Activated CD4-positive, alpha-beta T cell treated with anti-CD3 and anti-CD28 coated beads for 4 hours (primary cell): ENCODE measurements at regions not wholly inside any gene's neighbourhood (a gene's known extent, or its start where the extent isn't known, plus 50 kb on each side); places are given as distances from the start of the nearest gene placed in this dataset.
A peak's percentile ranks its signal among the peaks of the same experiment; 100 is the strongest.
"Not testable (repeated sequence)": the region's sequence is repeated elsewhere in the genome, so short reads cannot be mapped to it uniquely, and the experiment has no call there.

Experiments used
- DNase-seq, 2 donors: peaks; one replicate each; pipeline ENCODE4 v3.0.0-alpha.2; 2020

DNA sequence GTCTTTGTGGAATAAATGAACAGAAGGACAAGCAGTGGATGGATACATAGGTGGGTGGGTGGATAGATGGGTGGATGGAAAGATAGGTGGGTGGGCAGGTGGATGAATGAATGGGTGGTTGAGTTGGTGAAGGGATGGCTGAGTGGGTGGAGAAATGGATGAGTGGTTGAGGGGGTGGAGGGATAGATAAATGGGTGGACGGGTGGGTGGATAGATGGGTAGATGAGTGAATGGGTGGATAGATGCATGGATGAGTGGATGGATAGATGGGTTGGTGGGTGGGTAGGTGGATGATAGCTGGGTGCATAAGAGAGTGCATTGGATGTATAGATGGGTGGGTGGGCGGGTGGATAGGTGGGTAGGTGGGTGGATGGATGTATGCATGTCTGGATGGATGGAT lies 63.5 kb downstream of the UNC93B1 start:
- not testable (repeated sequence) for DNase-seq

GRCh38 chr11:67938964-67939363 lies 64.9 kb downstream of the UNC93B1 start:
- DNase-seq: not testable (repeated sequence)

DNA sequence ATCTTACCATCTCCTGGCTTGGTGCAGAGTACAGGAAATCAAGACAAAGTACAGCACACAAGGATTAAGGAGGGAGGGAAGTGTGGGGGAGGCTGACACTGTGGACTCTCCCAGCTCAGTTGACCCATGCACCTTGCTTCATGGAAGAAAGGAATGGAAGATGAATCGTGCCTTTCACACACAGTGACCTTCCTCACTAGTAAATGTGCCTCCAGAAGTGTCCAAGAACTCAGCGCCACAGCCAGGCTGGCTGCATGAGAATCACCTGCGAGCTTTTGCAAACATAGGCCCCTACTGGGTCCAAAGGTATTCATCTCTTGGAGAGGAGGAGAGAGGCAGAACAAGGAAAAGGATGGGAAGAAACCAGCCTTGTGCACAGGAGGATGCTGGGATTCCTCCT lies 65.5 kb downstream of the UNC93B1 start:
- not testable (repeated sequence) for DNase-seq

DNA sequence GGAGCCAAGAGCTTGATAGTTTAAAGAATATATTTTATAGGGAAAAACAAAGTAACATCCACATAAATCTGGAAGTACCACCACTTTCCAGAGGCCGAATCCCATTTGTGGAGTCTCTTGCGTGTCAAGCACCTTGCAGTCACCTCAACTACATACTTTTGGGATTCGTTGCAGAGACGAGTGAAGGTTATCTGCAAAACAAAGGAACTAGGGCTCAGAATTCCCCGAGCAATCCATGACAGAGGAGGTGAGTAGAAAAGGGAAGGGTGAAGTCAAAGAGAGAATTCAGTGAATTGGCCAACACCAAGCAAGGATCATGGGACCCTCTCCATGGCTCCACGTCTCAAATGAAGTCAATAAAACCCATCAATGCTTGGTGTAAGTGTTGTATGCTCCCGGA lies 80.3 kb downstream of the UNC93B1 start:
- DNase-seq: not testable (repeated sequence)

GRCh38 chr11:67920546-67920945 lies 83.4 kb downstream of the UNC93B1 start:
- DNase-seq: peak; percentile 16 to 22

DNA sequence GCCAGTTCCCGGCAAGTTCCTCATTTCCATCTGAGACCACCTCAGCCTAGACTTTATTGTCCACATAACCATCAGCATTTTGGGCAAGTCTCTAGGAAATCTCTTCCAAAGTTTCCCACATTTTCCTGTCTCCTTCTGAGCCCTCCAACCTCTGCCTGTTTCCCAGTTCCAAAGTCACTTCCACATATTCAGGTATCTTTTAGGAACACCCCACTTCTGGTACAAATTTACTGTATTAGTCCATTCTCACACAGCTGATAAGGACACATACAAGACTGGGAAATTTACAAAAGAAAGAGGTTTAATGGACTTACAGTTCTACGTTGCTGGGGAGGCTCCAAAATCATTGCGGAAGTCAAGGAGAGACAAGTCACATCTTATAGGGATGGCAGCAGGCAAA lies 91.7 kb downstream of the UNC93B1 start:
- DNase-seq: not testable (repeated sequence)

- DNase-seq: not testable (repeated sequence)
These were observed 92.7 kb downstream of the UNC93B1 start for GRCh38 chr11:67911211-67911610.

DNA sequence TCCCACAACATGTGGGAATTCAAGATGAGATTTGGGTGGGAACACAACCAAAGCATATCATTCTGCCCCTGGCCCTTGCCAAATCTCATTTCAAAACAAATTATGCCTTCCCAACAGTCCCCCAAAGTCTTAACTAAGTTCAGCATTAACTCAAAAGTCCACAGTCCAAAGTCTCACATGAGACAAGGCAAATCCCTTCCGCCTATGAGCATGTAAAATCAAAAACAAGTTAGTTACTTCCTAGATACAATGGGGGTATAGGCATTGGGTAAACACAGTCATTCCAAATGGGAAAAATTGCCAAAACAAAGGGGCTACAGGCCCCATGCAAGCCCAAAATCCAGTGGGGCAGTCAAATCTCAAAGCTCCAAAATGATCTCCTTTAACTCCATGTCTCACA lies 93.1 kb downstream of the UNC93B1 start:
- not testable (repeated sequence) for DNase-seq

- DNase-seq: not testable (repeated sequence)
These were observed 96.9 kb downstream of the UNC93B1 start for GRCh38 chr11:67906969-67907368.

DNA sequence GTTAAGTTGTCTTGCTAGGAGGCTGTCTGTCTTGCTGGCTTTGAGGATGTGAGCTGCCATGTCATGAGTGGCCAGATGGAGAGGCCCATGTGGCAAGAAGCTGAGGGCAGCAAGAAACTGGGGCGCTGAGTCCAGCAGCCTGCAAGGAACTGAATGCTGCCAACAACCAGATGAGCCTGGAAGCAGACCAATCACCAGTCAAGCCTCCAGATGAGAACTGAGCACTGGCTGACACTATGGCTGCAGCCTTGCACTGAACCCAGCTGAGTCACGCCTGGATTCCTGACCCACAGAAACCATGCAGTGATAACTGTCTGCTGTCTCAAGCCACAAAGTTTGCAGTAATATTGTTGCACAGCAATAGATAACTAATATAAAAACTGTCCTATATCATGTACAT lies 104.4 kb downstream of the UNC93B1 start:
- not testable (repeated sequence) for DNase-seq

DNA sequence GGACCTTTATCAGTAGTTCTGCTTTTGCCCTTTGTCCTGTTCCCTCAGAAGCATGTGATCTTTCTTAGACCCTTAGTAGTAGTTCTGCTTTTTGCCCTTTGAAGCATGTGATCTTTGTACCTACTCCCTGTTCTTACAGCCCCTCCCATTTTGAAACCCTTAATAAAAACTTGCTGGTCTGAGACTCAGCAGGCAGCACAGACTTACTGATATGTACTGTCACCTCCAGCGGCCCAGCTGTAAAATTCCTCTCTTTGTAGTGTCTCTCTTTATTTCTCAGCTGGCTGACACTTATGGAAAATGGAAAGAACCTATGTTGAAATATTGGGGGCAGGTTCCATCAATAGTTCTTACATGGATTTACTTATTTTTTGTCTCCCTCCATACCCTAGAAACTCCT lies 110.4 kb downstream of the UNC93B1 start:
- not testable (repeated sequence) for DNase-seq

DNA sequence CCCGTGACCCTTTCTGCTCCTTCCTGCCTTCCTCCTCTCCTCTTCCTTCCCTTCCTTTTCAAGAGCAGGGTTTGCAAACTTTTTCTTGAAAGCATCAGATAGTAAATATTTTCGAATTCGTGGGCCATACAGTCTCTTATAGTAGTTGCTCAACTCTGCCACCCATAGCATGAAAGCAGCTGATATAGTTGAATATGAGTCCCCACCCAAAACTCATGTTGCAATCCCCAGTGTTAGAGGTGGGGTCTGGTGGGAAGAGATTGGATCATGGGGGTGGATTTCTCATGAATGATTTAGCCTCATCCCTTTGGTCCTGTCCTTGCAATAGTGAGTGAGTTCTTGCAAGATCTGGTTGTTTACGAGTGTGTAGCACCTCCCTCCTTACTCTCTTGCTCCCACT lies 114.3 kb downstream of the UNC93B1 start:
- DNase-seq: not testable (repeated sequence)

- not testable (repeated sequence) for DNase-seq
These were observed 115.8 kb downstream of the UNC93B1 start for GRCh38 chr11:67888056-67888455.

GRCh38 chr11:67886672-67887071 lies 117.2 kb downstream of the UNC93B1 start:
- not testable (repeated sequence) for DNase-seq

DNA sequence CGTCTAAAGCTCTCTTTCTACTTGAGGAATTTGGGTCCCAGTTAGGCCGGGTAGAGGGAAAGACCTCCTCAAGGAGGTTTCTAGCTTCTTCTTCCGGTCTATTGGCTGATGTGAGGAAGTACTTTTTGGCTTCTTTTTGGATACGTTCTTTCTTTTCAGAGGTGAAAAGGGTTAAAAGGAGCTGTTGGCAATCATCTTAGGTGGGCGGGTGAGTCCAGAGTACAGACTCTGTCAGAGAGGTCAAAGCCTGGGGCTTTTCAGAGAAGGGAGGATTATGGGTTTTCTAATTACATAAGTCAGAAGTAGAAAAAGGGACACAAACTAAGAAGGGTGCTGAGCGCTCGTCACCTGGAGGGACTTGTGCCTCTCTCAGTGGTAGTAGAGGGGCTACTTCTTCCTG lies 117.7 kb downstream of the UNC93B1 start:
- not testable (repeated sequence) for DNase-seq

GRCh38 chr11:67885574-67885973 lies 118.3 kb downstream of the UNC93B1 start:
- DNase-seq: not testable (repeated sequence)

DNA sequence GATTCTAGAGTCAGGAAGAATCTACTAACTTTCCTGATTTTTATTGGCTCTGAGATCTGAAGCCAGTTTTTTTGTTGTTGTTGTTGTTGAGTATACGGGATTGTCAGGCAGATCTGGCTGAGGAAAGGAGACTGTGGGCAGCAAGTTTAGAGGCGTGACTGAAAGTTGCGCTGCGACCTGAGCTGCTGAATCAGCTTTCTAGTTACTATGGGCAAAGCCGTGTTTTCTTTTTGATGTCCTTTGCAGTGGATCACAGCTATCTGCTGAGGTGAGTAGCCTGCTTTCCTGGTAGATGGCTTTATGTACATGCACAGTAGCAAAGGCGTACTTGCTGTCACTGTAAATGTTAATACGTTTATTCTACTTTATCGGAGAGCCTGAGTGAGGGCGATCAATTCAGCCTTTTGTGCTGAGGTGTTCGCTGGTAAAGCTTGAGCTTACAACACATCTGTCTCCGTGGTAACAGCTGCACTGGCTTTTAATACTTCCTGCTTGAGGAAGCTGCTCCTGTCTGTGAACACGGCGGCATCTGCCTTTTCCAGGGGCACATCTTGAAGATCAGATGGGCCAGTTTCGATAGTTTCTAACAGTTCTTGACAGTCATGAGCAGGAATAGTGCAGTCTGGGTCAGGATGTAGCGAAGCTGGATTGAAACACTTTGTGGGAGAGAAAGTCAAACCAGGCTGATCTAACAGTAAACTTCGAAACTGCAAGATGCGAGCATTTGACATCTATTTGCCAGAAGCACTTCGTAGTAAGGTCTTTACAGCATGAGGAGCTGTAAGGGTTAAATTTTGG lies 118.9 kb downstream of the UNC93B1 start:
- peak; percentile 19 to 28 for DNase-seq

- peak in 1 of 2 donors; percentile 7 for DNase-seq
These were observed 119.7 kb downstream of the UNC93B1 start for GRCh38 chr11:67884073-67884757.

DNA sequence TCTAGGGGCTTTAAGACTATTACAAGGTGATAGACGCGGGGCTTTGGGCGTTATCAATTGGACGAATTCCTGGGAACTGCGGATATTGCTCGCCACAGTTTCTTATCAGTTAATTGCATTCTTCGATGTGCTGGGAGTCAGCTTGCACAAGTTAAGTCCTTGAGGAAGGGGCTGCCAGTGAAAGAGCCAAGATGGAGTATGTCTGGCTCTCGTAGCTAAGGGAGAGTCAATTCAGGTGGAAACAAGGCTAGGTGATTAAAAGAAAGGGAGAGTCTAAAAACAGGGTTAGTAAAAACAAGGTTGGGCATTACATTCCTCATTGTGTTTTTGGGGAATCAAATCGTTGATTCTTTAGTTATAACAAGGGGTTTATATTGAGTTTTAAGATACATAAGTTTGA lies 121.6 kb downstream of the UNC93B1 start:
- DNase-seq: not testable (repeated sequence)

DNA sequence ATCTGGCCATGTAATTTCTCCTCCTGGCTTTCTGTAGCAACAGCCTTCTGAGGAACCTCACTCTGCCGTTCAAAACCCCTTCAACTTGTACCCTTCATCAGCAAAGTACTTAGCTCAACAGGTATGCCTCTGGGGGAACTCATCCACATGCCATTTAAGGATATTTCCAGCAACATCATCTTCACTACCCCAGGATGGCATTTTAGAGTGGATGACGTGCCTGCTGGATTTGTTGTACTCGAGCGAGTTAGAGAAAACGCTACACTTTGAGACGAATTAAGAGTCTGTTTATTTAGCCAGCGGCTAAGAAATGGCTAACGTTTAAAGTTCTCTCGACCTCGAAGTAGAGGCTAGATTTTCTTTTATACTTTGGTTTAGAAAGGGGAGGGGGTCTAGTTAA lies 122.1 kb downstream of the UNC93B1 start:
- not testable (repeated sequence) for DNase-seq

- not testable (repeated sequence) for DNase-seq
These were observed 123.2 kb downstream of the UNC93B1 start for GRCh38 chr11:67880594-67881196.

GRCh38 chr11:67878666-67879065 lies 125.2 kb downstream of the UNC93B1 start:
- DNase-seq: not testable (repeated sequence)

GRCh38 chr11:67877316-67877715 lies 126.6 kb downstream of the UNC93B1 start:
- not testable (repeated sequence) for DNase-seq

DNA sequence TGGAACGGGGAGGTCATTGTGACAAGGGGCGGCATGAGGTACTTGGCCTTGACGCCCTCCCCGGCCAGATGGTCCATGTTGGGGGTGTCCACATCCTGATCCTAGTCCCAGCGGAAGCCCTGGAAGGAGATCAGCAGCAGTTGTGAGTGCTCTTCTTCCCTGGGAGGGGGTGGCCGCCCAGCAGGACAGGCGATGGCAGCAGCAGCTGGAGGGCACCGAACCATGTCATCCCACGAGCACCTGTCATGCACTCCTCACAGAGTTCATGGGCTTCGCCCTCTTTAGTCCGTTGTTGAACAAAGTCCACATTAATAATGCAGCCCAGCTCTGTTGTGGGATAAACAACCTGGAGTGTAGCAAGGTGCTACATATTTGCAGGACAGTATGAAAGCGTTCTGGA lies 130.7 kb downstream of the UNC93B1 start:
- not testable (repeated sequence) for DNase-seq
